Inferior parietal cortex (tissue), 1 donor: ENCODE measurements at regions not wholly inside any gene's neighbourhood (a gene's known extent, or its start where the extent isn't known, plus 50 kb on each side); places are given as distances from the start of the nearest gene placed in this dataset.
"Not testable (repeated sequence)": the region's sequence is repeated elsewhere in the genome, so short reads cannot be mapped to it uniquely, and the experiment has no call there.

ENCODE experiments used
- DNase-seq: peaks from one replicate; pipeline ENCODE4 v3.0.0-alpha.2; 2016; ENCODE audit errors: extremely low spot score

DNA sequence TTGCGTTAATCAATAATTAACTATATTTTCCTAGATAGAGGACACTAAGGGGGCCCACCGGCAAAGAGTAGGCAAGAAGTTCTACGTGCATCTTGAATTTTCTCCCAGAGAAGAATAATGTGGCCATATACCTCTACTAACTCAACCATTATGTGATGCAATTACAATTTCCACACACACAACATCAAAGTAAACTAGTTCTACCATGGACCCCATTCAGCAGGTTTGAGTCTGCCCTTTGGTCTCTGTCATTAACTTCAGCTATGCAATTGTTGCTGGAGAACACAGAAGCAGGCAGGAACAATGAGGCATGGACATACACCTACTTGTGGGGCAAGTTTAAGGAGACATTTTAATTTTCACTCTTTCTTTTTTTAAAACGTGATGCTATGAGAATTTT is 705.9 kb downstream of the PDCD6IP start:
- no peak for DNase-seq

DNA sequence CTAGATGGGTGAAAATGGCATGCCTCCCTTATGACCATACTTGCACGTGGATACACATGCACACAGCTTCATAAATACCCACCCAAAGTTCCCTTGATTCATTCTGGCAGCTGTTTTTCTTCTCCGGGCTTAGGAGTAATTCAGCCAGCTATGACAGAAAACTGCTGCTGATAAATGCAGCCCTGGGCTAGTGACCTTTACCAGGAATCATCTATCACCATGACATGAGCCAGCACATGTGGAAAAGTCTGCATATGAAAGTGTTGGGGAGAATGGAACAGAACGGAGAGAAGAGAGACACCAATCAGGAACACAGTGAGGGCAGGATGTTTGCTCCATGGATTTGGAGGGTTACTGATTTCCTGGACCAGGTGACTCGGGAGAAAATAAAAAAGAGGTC is 706.3 kb downstream of the PDCD6IP start:
- DNase-seq: no peak

DNA sequence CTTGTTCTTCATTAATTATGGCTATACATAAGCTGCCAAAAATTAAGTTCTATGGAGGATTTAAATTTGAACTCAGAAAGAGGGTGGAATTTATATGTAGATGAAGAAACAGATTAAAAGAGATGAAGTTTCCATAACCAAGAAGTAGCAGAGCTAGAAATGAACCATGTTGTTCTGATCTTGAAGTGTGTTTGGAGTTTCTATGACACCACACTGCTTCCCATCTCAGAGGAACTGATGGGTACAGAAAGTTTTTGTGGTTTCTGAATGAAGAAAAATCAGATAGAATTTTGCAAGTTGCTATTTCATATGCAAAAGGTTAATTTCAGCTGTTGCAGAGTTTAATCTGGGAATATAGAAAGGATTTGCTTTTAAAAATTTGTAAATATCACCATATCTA is 710.3 kb downstream of the PDCD6IP start:
- DNase-seq: no peak

DNA sequence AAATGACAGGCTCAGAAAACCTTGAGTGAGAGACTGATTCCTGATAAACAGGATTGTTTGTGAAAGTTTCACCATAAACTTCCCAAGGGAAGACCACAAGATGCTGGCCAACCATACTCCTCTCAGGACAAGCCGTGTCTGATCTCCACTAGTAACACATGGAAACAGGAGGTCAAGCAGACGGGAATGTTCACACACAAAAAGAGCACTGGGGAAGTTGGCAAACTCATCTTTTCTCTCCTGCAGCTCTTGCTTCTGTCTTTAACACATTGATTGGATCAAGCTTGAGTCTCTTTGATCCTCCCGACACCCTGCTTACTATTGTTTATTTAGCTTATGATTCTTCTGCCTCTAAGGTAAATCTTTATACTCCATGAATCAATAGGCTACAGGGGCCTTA is 713.5 kb downstream of the PDCD6IP start:
- DNase-seq: no peak

DNA sequence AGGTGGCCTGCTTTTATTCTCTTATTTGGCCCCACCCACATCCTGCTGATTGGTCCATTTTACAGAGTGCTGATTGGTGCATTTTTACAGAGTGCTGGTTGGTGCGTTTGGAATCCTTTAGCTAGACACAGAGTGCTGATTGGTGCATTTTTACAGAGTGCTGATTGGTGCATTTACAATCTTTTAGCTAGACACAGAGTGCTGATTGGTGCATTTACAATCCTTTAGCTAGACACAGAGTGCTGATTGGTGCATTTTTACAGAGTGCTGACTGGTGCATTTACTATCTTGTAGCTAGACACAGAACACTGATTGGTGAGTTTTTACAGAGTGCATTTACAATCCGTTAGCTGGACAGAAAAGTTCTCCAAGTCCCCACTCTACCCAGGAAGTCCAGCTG is 720.6 kb downstream of the PDCD6IP start:
- DNase-seq: not testable (repeated sequence)

DNA sequence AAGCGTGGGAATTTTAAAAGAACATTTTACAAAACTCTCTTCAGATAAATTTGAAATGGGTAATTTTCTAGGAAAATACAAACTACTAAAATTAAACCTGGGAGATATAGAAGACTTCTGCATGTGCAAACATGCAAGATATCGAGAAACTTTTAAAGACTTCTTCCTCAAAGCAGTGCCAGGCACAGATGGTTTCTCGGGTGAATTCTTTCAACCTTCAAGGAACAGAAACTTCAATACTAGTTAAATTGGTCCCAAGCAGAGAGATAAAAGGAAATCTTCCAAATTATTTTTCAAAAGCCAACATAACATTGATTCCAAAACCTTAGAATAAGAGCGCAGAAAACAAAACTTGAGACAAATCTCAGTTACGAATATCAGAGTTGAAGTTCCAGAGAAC is 732.7 kb downstream of the PDCD6IP start:
- DNase-seq: no peak

DNA sequence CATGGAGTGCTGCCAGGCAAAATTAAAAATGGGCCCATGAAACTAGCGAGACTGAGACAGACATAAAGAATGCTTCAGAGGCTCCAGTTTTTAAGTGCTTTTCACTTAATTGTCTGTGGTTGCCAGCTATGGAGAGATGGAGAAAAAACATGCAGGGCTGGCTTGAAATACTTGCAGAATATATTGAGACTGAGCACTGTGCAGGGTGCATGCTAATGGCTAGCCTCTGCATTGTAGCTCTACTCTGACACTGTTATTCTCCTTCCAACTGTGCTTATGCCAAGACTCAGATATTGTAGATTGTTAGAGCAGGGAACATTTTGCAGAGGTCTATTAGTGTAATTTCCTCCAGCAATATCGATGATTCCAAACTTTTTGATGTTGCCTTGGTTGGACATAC is 735.0 kb downstream of the PDCD6IP start:
- no peak for DNase-seq

DNA sequence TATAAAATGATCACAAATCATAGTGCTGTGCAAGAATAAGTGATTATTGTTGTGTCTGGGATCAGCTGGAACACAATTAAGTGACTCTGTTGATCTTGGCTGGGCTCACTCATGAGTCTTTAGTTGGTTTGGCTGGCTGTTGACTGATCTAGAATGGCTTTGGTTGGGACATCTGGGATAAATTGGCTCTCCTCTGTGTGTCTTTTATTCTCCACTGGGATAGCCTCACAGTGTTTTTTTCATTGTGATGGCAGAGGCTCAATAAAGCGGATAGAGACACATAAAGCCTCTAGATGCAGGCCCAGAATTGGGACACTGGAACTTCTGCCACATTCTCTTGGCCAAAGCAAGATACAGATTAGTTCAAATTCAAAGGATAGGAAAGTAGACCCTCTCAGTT is 735.6 kb downstream of the PDCD6IP start:
- no peak for DNase-seq

DNA sequence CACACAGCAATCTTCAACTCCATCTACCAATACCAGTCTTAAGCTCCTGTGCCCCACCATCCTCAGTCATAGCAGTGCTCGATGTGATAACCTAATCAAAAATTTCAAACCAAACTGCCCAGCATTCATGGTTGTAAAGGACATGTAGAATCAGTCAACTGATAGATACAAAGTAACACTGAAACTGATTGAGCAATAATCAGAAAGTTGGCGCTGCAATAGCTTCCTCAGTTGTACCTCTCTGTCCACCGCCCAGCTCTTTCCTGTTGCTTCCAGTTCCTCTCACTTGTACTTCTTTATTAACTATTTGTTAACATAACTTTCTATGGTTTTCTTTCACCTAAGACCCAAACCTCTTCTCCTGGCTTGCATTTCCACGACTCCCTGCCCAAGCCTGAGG is 745.7 kb downstream of the PDCD6IP start:
- no peak for DNase-seq

DNA sequence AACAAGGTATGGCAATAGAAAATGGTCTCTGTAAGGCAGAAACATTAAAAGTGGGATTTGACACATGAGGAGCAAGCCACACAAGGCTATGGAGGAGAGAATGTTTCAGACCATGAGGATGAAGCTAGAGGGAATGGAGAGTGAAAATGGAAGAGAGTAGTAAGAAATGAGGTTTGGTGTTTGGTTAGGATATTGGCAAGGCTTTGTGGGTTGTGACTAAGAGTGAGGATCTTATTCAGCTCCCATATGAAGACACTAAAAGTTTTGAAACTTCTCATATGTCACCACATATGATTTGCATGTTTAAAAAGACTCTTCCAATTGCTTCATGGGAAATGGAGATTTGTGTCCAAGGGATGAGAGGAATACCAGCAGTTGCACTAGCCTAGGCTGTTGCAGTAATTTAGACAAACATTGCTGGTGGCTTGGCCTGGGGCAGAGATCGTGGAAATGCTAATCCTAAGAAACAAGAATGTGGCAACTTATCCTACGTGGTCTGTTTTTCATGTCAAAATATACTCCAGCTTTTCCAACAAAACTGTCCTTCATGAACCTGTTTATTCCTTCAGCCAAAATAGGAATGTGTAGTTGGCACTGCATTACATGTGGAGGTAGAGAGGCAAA is 749.0 kb downstream of the PDCD6IP start:
- no peak for DNase-seq

DNA sequence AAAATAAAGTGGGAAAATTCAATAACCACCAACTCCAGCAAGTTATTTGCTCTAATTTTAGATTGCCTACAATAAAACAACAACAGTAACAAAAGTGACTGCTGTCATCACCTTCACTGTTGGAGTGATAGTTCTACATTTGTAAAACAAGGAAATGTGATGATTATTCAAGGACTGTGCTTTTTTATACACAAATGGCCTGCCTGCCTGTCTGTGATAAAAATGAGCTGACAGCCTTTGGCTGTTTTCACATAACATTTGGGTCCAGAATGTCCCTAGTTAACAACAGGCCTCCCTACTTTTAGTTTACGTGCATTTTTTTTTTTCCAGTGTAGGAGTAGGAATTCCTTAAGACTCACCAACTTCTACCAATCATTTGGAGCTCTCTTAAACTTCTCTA is 768.8 kb downstream of the PDCD6IP start:
- no peak for DNase-seq

DNA sequence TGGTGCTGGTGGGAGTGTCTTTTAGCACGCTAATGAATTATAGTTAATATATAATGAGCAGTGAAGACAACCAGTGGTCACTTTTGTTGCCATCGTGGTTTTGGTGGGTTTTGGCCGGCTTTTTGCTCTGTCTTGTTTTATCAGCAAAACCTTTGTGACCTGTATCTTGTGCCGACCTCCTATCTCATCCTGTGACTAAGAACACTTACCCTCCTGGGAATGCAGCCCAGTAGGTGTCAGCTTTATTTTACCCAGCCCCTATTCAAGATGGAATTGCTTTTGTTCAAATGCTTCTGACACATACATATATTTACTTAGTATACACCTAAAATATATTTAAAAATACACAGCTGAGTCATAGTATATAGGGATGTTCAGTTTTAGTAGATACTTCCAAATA is 770.3 kb downstream of the PDCD6IP start:
- DNase-seq: no peak

DNA sequence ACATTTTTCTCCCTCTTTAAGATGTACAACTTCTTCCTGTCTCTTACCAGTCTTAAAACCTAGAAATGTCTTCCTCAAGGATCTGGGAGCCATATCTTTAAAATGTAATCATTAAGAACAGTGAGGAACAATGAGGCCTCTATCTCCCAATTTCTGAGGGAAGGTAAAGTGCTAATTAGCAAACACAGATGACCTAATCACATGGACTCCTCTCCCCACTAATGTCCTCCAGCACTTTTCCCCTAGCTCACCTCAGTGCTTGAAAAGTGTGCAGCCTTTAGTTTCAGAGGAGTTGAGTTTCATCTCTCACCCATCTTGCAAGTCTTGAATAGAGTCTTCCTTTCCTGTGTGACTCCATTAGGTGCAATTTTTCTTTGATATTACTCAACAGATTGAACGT is 771.0 kb downstream of the PDCD6IP start:
- no peak for DNase-seq

DNA sequence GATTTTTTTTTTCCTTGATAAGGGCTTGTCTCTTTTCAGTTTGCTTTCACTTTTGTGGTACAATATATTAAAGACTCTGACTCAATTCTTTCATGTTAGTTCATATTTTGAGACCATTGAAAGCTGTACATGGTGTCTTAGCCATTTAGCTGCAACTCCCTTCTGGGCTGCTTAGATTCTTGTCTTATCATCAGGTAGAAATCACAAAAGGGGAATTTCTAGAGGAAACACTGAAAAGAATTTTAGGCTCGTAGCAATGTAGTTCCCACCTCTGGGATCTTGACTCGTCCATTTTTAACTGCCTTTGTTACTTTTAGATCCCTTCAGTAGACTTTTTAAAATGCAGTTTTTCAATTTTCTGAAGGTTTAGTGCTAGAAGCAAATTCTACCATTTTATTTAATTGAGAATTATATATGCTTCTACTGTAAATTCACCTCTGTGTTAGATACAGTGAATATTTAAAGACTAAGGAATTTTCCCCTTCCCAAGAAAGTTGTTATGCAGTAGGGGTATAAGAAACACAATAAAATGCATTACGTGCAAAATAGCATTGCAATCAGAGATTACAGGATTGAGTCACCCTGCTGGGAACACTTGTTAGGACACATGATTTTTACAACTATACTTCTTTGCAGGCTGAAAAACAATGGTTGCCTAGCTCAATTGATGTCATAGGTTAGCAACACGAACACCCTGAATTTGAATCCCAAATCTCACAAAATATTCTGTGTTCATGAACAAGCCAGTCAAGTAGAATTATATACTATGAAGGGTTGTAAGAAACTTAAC is 772.7 kb downstream of the PDCD6IP start:
- DNase-seq: no peak

DNA sequence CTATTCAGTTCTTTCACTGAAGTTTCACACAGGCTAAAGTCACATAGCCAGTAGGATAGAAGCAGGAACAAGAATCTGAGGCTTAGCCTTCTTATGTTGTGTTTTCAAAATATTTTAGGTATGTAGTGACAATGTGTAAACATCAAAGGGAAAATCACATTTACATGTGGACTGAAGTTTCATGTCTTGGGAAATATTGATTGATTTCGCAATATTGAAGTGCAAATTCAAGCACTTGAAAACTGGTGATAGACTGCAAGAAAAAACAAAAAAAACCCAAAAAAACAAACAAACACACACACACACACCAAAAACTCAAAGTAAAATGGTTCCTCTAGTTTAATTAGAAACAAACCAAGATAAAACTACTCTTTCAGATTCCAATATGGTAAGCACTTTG is 773.3 kb downstream of the PDCD6IP start:
- DNase-seq: no peak

DNA sequence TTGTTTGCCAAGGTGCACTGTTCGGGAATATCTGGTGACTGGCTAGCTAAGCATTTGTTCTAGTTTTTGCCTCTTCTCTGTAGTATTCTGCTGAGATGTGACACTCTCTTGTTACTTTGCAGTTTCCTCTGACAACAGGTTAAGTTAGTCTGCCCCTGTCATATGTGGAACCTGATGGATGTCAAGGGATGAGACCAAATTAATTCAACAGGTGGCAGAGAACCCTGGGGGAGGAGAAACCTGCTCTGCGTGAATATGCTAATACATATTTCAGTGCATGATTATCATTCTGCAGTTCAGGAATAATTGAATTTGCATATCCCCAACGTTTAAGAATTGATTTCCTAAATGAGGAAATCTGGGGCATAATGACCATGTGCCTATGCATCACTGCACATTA is 777.3 kb downstream of the PDCD6IP start:
- no peak for DNase-seq

DNA sequence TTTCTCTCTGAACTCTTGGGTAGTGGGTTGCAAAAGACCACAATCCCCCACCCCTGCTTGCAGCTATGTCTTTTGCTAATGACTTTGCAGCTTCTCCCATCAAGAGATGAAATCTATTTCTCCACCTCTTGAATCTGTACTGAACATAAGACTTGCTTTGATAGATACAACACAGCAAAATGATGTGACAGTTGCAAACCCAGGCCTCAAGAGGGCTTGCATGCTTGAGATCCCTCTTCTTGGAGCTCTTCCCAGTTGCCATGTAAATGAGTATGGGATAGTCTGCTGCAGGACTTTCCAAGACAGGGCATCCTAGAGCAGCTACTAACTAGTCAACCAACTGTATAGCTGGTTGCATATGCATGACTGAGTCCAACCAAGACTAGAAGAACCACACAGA is 783.6 kb downstream of the PDCD6IP start:
- no peak for DNase-seq

DNA sequence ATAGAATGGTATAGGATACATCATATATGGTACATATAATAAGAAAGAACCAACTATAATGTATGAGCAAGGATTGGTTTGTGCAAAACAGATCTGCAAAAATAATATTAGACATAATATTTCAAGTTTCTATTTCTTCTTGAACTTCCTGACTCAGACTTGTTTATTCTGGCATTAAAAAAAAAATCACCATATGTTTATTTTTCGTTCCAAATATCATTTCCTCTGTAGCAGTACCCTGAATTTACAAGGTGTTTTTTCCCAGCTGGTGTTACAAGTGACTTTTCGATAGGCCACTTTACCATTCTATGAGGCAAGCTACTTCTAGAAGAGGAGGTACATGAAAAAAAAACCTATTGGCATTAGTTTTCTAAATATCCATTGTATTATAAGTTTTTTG is 785.0 kb downstream of the PDCD6IP start:
- no peak for DNase-seq

DNA sequence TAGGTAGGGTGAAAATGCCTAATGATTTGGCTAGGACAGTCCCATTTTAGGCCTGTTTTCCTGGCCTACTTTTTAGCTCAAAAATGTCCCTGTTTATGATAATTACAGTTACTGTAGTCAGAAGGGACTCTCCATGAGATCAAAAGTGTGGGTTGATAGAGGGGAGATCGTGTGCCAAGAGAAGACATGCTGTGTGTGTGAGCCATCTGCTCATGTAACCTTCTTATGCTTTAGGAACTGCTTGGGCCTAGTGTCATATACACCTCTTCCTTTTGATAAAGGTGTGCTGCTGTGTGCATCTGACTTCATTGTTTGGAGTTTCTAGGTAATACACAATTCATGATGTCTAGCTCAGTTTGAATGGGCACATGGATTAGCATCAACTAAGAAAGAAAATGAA is 786.5 kb downstream of the PDCD6IP start:
- DNase-seq: no peak

DNA sequence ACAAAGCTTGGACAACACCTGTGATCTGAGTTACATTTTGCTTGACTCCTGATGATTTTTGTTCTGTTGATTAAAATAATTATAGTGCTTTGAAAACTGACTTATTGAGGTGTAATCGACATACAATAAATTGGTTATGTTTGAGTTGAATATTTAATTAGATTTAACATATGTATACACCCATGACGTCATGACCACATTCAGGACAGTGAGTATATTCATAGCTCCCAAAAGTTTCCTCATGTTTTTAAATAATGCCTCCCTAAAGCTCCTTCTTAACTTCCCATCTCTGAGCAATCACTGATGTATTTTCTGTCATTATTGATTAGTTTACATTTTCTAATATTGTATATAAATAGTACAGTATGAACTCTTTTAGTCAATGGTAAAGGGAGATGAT is 801.2 kb downstream of the PDCD6IP start:
- no peak for DNase-seq

DNA sequence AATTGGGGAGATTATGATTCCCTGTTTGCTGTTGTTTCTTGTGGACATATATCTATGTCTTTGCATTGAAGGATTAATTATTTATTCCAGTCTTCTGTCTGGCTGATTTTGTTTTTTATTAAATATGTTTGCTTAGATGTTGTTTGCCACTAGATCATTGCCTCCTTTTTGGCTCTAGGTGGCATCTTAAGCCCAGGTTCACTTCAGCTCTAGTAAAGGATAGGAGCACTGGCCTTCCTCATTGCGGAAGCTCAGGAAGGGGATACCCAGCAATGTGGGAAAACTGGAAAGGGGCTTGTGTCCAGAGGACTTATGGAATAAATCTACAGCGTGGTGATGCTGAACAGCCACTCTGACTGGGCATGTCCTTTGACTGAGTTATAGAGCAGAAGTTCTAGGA is 821.6 kb downstream of the PDCD6IP start:
- DNase-seq: no peak

DNA sequence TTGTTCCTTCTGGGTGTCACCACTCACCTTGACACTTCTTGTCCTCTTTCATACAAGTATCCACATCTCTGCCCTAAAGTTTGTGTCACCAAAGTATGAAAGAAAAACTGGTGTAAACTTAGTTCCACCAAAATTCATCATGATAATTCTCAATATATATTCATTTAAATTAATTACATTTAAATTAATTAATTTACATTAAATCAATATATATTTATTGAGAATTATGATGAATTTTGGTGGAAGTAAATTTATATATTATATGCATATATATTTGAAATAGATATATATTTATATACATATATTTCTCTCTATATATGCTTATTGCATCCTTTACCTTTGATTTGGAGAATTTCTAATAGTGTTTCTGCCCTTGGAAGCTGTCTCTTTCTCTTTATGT is 828.3 kb downstream of the PDCD6IP start:
- no peak for DNase-seq

DNA sequence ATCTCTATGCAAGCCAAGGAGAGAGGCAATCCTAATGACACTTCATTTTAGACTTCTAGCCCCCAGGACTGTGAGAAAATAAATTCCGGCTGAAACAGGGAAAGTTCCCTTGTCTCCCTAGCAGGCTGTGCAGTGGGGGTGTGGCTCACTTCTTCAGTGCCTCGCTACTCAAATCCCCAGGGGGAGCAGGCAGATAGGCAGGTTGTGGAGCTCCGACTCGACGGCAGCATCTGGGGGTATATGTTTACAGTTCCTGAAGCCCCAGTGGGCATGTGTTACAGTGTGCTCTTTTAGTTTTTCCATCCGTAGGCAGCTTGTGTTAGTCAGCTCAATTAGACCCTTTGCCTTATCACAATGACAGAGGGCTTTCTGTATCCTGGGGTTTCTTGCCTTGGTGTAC is 836.5 kb downstream of the PDCD6IP start:
- DNase-seq: no peak

DNA sequence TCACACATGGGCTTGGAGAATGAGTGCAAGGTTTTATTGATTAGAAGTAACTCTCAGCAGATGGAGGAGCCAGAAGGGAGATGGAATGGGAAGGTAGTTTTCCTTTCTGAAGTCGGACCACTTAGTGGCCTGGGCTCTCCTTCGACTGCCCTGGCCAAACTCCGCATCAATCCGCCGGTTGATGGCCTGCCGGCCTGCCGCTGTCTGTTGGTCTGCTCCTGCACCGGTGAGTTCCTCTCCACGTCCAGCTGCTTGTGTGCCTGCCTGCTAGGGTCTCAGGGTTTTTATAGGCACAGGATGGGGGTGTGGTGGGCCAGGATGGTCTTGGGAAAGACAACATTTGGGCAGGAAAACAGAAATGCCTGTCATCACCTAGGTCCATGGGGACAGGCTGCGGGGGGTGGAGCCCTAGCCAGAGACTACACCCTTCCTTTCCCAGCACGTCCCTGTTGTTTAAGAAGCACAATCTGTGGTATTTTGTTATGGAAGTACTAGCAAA is 837.0 kb downstream of the PDCD6IP start:
- DNase-seq: no peak
